Dermis microvascular lymphatic vessel endothelial cell (primary cell): ENCODE measurements at regions not wholly inside any gene's neighbourhood (a gene's known extent, or its start where the extent isn't known, plus 50 kb on each side); places are given as distances from the start of the nearest gene placed in this dataset.
"Not testable (repeated sequence)": the region's sequence is repeated elsewhere in the genome, so short reads cannot be mapped to it uniquely, and the experiment has no call there.

ENCODE experiments used
- DNase-seq, 2 donors: peaks; one replicate each; pipeline versions ENCODE4 v3.0.0 to v3.0.0-alpha.2; 2010; ENCODE audit warnings: low read depth in 2 of 2

- DNase-seq: no peak
Measured at GRCh38 chr17:59494757-59495368, 70.5 kb upstream of the DHX40 start.

- no peak for DNase-seq
Measured at GRCh38 chr17:59496178-59496577, 69.2 kb upstream of the DHX40 start.

GRCh38 chr17:59498530-59499307 is 66.7 kb upstream of the DHX40 start:
- no peak for DNase-seq

- not testable (repeated sequence) for DNase-seq
Measured at GRCh38 chr17:59500086-59500655, 65.2 kb upstream of the DHX40 start.

GRCh38 chr17:59501690-59502089 is 63.7 kb upstream of the DHX40 start:
- DNase-seq: no peak

GRCh38 chr17:59502800-59503199 is 62.6 kb upstream of the DHX40 start:
- DNase-seq: no peak

GRCh38 chr17:59503500-59503899 is 61.9 kb upstream of the DHX40 start:
- no peak for DNase-seq

- no peak for DNase-seq
Measured at GRCh38 chr17:59504821-59505220, 60.6 kb upstream of the DHX40 start.

GRCh38 chr17:59505610-59506276 is 59.7 kb upstream of the DHX40 start:
- no peak for DNase-seq

- DNase-seq: peak in 1 of 2 donors; percentile 68
Measured at GRCh38 chr17:59506894-59507726, 58.3 kb upstream of the DHX40 start.

GRCh38 chr17:59508999-59509625 is 56.3 kb upstream of the DHX40 start:
- no peak for DNase-seq

- no peak for DNase-seq
Measured at GRCh38 chr17:59510611-59511010, 54.8 kb upstream of the DHX40 start.

- no peak for DNase-seq
Measured at GRCh38 chr17:59511726-59512125, 53.7 kb upstream of the DHX40 start.

- no peak for DNase-seq
Measured at GRCh38 chr17:59512844-59513385, 52.5 kb upstream of the DHX40 start.

- DNase-seq: peak; percentile 6 to 85
Measured at GRCh38 chr17:59513934-59514841, 51.2 kb upstream of the DHX40 start.
